ENCODE measurements at regions not wholly inside any gene's neighbourhood (a gene's known extent, or its start where the extent isn't known, plus 50 kb on each side); places are given as distances from the start of the nearest gene placed in this dataset.

GRCh38 chr15:98546329-98546728 lies 102.0 kb upstream of the IGF1R start:
- TF ChIP-seq CTCF (IDR thresholded peaks at IDR 0.05) (no peak), POLR2A (IDR thresholded peaks at IDR 0.05) (no peak), POLR2AphosphoS5 (IDR thresholded peaks at IDR 0.05) (no peak)
